ENCODE measurements at regions not wholly inside any gene's neighbourhood (a gene's known extent, or its start where the extent isn't known, plus 50 kb on each side); places are given as distances from the start of the nearest gene placed in this dataset.
"Not testable (repeated sequence)": the region's sequence is repeated elsewhere in the genome, so short reads cannot be mapped to it uniquely, and the experiment has no call there.

- not testable (repeated sequence) for TF ChIP-seq CTCF (IDR thresholded peaks at IDR 0.05 in 2 of 3, conservative IDR thresholded peaks at IDR 0.05 in 1 of 3; ENCODE audit: control insufficient read depth in 2 of 3, extremely low read depth in 1 of 3, insufficient read depth in 1 of 3, low read depth in 3 of 3, low read length in 3 of 3); REST (IDR thresholded peaks at IDR 0.05; ENCODE audit: low read depth, low read length); TCF12 (IDR thresholded peaks at IDR 0.05; ENCODE audit: low read depth, low read length); ATF3 (IDR thresholded peaks at IDR 0.05; ENCODE audit: borderline replicate concordance, extremely low read depth, low read depth, low read length); SUZ12 (IDR thresholded peaks at IDR 0.05; ENCODE audit: unreplicated experiment); ZBTB4 (CRISPR knock-in tag; IDR thresholded peaks at IDR 0.05)
Measured at GRCh38 chr10:35264636-35265035, 71.7 kb upstream of the CCNY start.
